ENCODE measurements at regions not wholly inside any gene's neighbourhood (a gene's known extent, or its start where the extent isn't known, plus 50 kb on each side); places are given as distances from the start of the nearest gene placed in this dataset.
"Not testable (repeated sequence)": the region's sequence is repeated elsewhere in the genome, so short reads cannot be mapped to it uniquely, and the experiment has no call there.

DNA sequence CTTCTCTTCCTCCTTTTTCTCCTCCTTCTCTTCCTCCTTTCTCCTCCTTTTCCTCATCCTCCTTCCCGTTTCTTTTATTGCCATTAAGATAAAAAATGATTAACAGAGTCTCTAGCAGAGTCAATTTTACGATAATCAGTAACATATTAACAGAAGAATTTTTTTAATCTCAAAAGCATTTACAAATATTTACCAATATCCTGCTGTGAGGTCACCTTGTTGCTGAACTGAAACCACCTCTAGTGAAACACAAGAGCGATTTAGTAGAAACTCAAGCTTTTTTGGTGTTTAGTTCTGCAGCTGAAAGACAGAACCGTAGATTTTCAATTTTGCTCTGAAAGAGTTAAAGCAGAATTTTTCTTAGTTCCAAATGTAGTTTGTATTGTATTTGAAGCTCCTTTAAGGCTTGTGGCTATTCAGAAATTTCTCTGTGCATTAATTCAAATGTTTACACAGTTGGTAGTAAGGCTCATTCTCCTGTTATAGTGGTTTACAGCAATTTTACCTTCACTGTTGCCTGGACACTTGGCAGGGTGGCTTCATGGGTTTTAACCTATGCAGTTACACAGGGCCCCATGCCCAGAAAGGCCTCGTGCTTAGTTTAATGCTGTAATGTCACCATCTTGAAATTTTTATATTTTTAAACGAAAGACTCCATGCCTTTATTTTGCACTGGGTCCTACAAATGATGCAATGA is 1106.6 kb upstream of the FAM98A start:
- TF ChIP-seq POLR2A (IDR thresholded peaks at IDR 0.05) = no peak
- TF ChIP-seq, protein P1, sequence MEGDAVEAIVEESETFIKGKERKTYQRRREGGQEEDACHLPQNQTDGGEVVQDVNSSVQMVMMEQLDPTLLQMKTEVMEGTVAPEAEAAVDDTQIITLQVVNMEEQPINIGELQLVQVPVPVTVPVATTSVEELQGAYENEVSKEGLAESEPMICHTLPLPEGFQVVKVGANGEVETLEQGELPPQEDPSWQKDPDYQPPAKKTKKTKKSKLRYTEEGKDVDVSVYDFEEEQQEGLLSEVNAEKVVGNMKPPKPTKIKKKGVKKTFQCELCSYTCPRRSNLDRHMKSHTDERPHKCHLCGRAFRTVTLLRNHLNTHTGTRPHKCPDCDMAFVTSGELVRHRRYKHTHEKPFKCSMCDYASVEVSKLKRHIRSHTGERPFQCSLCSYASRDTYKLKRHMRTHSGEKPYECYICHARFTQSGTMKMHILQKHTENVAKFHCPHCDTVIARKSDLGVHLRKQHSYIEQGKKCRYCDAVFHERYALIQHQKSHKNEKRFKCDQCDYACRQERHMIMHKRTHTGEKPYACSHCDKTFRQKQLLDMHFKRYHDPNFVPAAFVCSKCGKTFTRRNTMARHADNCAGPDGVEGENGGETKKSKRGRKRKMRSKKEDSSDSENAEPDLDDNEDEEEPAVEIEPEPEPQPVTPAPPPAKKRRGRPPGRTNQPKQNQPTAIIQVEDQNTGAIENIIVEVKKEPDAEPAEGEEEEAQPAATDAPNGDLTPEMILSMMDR (IDR thresholded peaks at IDR 0.05) = no peak
- TF ChIP-seq EP300 (IDR thresholded peaks at IDR 0.05) = no peak
- H3K4me1 ChIP-seq = no peaks in the 10 kb centered on the region
- no peak overlapping the region for H3K27ac ChIP-seq
- no peaks in the 10 kb centered on the region for H3K27me3 ChIP-seq
- H3K36me3 ChIP-seq = no peaks in the 10 kb centered on the region
- DNase-seq (ENCODE audit: low spot score in 2 of 2) = no peak
- no peaks in the 10 kb centered on the region for H3K9me3 ChIP-seq
- 67 to 80% methylated on average over 6 of the region's 6 CpGs for WGBS, 2 donors
- no peak overlapping the region for H3K4me3 ChIP-seq

DNA sequence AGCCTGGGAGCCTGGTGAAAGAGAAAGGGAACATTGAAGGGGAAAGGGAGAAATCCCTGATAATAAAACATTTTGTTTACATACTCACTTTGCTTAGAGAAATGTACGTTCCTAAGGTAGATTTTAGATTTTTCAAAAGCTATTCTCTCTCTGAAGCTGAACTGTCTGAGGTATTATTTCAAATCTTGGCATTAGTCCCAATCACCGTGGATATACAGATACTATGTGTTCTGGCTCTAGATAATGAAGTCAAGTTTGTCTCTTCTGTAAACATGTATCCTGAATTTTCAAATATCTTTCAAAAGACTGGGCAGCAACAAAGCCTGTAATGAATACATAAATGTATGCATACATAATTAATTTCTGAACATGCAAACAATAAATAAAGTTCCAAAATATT is 1104.2 kb upstream of the FAM98A start:
- no peak for DNase-seq (ENCODE audit: low spot score in 2 of 2)
- Histone ChIP-seq H3K27me3 (no peaks in the 10 kb centered on the region), H3K9me3 (no peaks in the 10 kb centered on the region), H3K4me3 (no peak overlapping the region), H3K36me3 (no peaks in the 10 kb centered on the region), H3K27ac (no peak overlapping the region), H3K4me1 (no peaks in the 10 kb centered on the region)
- 26 to 35% methylated on average over 2 of the region's 2 CpGs for WGBS, 2 donors
- TF ChIP-seq, protein P1 (IDR thresholded peaks at IDR 0.05) = no peak
- no peak for TF ChIP-seq EP300 (IDR thresholded peaks at IDR 0.05)
- no peak for TF ChIP-seq POLR2A (IDR thresholded peaks at IDR 0.05)

DNA sequence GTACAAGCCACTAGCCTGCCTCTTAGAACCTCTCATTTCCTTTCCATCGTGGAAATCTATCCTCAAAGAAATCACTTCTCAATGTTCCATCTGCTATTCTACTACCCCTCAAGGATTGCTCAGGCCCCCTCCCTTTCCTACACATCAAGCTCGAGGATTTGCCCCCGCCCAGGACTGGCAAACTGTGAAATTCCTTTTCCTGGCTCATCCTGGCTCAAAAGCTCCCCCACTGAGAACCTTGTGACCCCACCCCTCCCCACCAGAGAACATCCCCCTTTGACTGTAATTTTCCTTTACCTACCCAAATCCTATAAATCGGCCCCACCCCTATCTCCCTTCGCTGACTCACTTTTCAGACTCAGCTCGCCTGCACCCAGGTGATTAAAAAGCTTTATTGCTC is 1103.3 kb upstream of the FAM98A start:
- 76 to 77% methylated on average over 6 of the region's 6 CpGs for WGBS, 2 donors
- not testable (repeated sequence) for H3K36me3 ChIP-seq; H3K4me3 ChIP-seq; H3K4me1 ChIP-seq; DNase-seq (ENCODE audit: low spot score in 2 of 2); H3K27me3 ChIP-seq; H3K27ac ChIP-seq; H3K9me3 ChIP-seq

DNA sequence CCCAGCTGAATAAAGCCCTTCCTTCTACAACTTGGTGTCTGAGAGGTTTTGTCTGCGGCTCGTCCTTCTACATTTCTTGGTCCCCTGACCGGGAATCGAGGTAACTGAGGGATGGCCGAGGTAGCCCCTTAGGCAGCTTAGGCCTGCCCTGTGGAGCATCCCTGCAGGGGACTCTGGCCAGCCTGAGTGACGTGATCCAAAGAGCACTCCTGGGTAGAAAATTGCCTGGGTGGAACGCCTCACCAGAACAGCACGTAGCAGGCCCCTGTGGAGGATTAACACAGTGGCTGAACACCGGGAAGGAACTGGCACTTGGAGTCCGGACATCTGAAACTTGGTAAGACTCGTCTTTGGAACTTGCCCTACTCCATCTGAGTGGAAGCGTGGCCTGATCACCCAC is 1078.5 kb upstream of the FAM98A start:
- H3K4me1 ChIP-seq; H3K27ac ChIP-seq; H3K4me3 ChIP-seq; H3K27me3 ChIP-seq; H3K36me3 ChIP-seq; DNase-seq (ENCODE audit: low spot score in 2 of 2); H3K9me3 ChIP-seq: not testable (repeated sequence)
- WGBS, 2 donors = 90 to 93% methylated on average over 12 of the region's 12 CpGs

DNA sequence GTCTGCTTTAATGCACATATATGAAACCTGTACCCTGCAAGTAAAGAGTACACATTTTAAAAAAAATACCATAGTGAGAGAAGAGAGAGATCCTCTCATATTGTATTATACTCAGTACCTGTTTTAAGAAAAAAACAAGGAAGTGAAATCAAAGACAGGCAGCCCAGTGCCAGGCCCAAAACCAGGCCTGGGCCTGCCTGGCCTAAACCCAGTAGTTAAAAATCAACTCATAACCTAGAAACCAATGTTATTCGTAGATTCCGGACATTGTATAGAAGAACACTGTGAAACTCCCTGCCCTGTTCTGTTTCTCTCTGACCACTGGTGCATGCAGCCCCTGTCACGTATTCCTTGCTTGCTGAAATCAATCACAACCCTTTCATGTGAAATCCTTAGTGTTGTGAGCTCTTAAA is 1078.0 kb upstream of the FAM98A start:
- not testable (repeated sequence) for H3K4me3 ChIP-seq; H3K27ac ChIP-seq; DNase-seq (ENCODE audit: low spot score in 2 of 2); H3K36me3 ChIP-seq; H3K27me3 ChIP-seq; H3K9me3 ChIP-seq; H3K4me1 ChIP-seq
- 88 to 89% methylated on average over 3 of the region's 3 CpGs for WGBS, 2 donors

DNA sequence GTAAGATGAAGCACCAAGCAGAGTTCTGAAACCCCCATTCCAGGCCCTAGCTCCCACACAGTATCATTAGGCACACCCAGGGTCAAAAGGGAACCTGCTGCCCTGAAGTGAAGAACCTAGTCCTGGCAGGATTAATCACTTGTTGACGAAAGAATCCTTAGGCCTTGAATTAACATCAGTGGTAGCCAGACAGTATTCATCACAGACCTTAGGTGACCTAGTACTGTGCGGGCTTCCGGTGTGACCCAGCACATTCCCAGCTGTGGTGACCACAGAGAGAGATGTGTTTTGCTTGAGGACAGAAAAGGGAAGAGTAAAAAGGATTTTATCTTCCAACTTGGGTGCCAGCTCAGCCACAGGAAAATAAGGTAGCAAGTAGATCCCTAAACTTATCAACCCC is 1071.4 kb upstream of the FAM98A start:
- DNase-seq (ENCODE audit: low spot score in 2 of 2) = no peak
- 73 to 85% methylated on average over 3 of the region's 3 CpGs for WGBS, 2 donors
- Histone ChIP-seq H3K4me3 (no peak overlapping the region), H3K27me3 (no peaks in the 10 kb centered on the region), H3K27ac (no peak overlapping the region), H3K36me3 (no peaks in the 10 kb centered on the region), H3K4me1 (no peaks in the 10 kb centered on the region), H3K9me3 (peaks cover 0 to 6% (median 0%) of the 10 kb centered on the region in 4 donors)
- no peak for TF ChIP-seq POLR2A (IDR thresholded peaks at IDR 0.05)

DNA sequence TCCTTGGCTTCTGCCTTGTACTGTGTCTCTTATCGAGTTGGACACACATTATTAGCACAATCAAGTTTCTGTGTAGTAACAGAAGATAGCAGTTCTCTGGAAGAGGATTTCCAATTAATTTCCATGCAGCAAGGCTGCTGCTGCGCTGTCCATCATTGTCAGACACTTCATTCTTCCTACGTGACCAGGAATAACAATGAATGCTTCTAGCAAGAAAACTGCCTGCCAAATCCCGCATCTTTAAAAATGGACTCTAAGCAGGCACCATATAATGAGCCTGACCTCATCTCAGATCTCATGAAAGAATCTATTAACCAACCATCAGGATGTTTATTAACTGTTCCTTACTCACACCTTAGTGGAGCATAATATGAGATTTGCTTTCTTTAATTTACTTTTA is 1067.7 kb upstream of the FAM98A start:
- Histone ChIP-seq H3K27ac (no peak overlapping the region), H3K27me3 (no peaks in the 10 kb centered on the region), H3K9me3 (no peaks in the 10 kb centered on the region), H3K4me3 (no peak overlapping the region), H3K36me3 (no peaks in the 10 kb centered on the region), H3K4me1 (no peaks in the 10 kb centered on the region)
- no peak for DNase-seq (ENCODE audit: low spot score in 2 of 2)
- 53 to 59% methylated on average over 4 of the region's 4 CpGs for WGBS, 2 donors
- TF ChIP-seq, protein P1 (IDR thresholded peaks at IDR 0.05) = no peak
- no peak for TF ChIP-seq EP300 (IDR thresholded peaks at IDR 0.05)

Measured in tibial nerve (tissue), 4 donors.